ENCODE measurements at regions not wholly inside any gene's neighbourhood (a gene's known extent, or its start where the extent isn't known, plus 50 kb on each side); places are given as distances from the start of the nearest gene placed in this dataset.

DNA sequence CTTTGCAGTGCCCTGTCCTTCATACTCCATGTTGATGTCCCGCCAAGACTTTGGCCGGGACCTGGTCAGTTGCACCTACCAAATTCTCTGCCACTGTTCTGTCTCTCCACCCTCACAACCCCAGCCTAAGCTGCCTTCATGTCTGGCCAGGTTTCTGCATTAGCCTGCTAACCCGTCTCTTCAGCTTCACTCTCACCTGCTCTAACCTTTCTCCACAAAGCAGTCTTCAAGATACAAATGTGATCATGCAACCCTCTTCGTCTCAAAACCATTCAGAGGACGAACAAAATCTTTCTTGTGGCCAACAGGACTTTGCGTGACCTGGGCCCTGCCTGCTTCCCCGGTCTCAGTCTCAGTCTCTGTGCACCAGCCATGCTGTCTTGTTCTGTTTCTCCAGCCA is 148.2 kb downstream of the WSCD1 start:
- H3K27ac ChIP-seq (ENCODE audit: low read depth, low read length) = no peak overlapping the region
- H2AFZ ChIP-seq (ENCODE audit: low read length, unreplicated experiment) = no peak overlapping the region
- H3K36me3 ChIP-seq (ENCODE audit: insufficient read depth, low read length) = no peaks in the 10 kb centered on the region
- peaks cover 31% of the 10 kb centered on the region for H3K27me3 ChIP-seq (ENCODE audit: insufficient read depth, low read length)
- no peaks in the 10 kb centered on the region for H3K4me1 ChIP-seq (ENCODE audit: control insufficient read depth, insufficient read depth, low read length, unreplicated experiment)
- no peaks in the 10 kb centered on the region for H3K79me2 ChIP-seq (ENCODE audit: control insufficient read depth, insufficient read depth, low read length, unreplicated experiment)
- H3K4me3 ChIP-seq (ENCODE audit: low read depth, low read length) = no peak overlapping the region

DNA sequence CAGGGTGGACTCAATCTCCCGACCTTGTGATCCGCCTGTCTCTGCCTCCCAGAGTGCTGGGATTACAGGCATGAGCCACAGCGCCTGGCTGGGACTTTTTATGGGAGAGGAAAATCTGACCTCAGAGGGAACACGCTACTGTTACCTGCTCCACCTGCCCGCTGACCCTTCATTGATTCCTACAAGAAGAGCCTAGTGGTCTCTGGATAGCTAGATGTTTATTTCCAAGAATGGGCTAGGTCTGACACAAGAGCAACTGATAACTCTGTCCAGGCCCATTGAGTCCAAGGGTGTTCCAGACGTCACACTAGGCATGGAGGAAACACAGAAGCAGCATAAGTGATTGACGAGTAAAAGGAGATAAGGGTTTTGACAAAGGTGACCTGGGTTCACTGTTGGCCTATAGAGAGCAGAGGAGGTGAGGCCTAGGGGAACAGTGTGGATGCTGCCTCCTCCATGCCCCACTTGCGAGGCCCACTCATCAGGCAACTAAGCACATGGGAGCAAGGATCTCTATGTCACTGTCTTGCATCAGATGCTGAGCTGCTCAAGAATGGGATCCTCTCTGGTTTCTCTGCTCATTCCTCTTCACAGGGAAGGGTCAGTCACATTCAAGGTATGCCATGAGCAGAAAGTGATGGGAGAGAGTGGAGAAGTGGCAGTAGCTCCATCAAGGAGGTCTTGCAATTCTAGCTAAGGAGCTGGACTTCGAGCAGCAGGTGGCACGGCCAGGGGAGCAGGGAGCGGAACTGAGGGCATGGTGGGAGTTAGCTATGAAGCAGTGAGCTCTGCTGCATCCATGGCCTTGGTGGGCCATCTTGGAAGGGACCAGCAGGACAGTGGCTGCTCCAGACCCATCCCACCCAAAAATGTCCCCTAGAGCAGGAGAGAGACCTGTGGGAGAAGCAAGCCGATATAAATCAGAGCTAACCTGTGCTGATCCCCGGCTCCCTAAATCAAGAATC is 145.2 kb downstream of the WSCD1 start:
- Histone ChIP-seq H3K27ac (ENCODE audit: low read depth, low read length) (no peak overlapping the region), H3K4me3 (ENCODE audit: low read depth, low read length) (no peak overlapping the region), H2AFZ (ENCODE audit: low read length, unreplicated experiment) (no peak overlapping the region), H3K79me2 (ENCODE audit: control insufficient read depth, insufficient read depth, low read length, unreplicated experiment) (no peaks in the 10 kb centered on the region), H3K27me3 (ENCODE audit: insufficient read depth, low read length) (peaks cover 19% of the 10 kb centered on the region), H3K4me1 (ENCODE audit: control insufficient read depth, insufficient read depth, low read length, unreplicated experiment) (no peaks in the 10 kb centered on the region), H3K36me3 (ENCODE audit: insufficient read depth, low read length) (no peaks in the 10 kb centered on the region)

DNA sequence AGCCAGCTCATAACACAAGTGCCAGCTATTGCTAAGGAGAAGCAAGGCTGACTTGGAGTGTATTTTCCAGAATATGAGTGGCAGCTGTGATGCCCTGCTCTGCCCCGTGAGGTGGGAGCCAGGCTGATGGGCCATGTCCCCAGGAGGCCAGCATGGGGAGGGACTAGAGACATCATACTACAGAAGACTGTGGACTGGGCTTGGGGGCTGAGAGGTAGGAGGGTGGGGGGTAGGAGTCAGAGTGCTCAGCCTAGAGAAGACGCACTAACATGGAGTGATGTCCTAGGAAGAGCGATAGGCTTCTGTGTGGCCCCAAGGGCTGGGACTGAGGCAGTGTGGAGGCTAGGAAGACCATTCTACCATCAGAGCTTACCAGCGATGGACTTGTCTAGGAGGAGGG is 143.7 kb downstream of the WSCD1 start:
- peaks cover 17% of the 10 kb centered on the region for H3K27me3 ChIP-seq (ENCODE audit: insufficient read depth, low read length)
- no peak overlapping the region for H3K4me3 ChIP-seq (ENCODE audit: low read depth, low read length)
- H3K27ac ChIP-seq (ENCODE audit: low read depth, low read length) = no peak overlapping the region
- H3K4me1 ChIP-seq (ENCODE audit: control insufficient read depth, insufficient read depth, low read length, unreplicated experiment) = no peaks in the 10 kb centered on the region
- H3K36me3 ChIP-seq (ENCODE audit: insufficient read depth, low read length) = no peaks in the 10 kb centered on the region
- no peak overlapping the region for H2AFZ ChIP-seq (ENCODE audit: low read length, unreplicated experiment)
- H3K79me2 ChIP-seq (ENCODE audit: control insufficient read depth, insufficient read depth, low read length, unreplicated experiment) = no peaks in the 10 kb centered on the region

DNA sequence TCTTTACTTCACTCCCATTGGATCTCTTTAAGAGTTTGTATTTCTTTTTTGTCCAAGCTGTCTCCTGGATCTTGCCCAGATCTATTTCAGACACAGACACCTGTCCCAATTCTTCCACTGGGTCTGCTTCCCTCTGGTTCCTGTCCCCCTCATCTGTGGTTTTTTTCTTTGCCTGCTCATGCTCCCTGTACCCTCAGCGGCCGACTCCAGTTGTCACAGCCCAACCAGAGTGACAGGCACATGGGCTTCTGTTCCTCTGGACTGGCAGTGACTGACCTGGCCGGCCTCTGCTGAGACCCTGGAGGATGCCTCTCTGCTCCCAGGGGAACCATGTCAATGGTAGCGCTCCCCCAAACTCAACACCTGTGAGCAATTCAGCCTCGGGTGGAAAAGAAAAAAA is 142.6 kb downstream of the WSCD1 start:
- H3K4me3 ChIP-seq (ENCODE audit: low read depth, low read length) = no peak overlapping the region
- no peak overlapping the region for H3K27ac ChIP-seq (ENCODE audit: low read depth, low read length)
- H3K4me1 ChIP-seq (ENCODE audit: control insufficient read depth, insufficient read depth, low read length, unreplicated experiment) = no peaks in the 10 kb centered on the region
- H3K27me3 ChIP-seq (ENCODE audit: insufficient read depth, low read length) = 0 out of 2 replicates have a peak, but pooled peaks cover 9% of the 10 kb centered on the region
- no peak overlapping the region for H2AFZ ChIP-seq (ENCODE audit: low read length, unreplicated experiment)
- no peaks in the 10 kb centered on the region for H3K36me3 ChIP-seq (ENCODE audit: insufficient read depth, low read length)
- H3K79me2 ChIP-seq (ENCODE audit: control insufficient read depth, insufficient read depth, low read length, unreplicated experiment) = no peaks in the 10 kb centered on the region

DNA sequence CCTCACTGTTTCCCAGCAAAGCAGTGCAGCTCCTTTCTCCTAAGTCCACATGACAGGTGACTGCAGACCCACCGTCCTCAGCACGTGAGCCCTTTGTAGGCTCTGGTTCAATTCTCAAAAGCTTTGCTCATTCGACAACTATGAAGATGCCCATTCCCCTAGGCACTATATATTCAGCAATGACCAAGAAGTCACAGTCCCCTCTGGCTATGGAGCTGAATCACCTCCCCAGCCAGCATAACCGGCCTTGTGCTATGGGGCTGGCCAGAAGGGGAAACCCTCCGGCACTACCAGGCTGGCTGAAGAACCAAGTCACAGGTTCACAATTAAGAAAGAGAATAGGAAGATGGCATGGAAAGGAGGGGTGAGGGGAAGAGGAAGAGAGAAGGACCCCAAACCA is 139.7 kb downstream of the WSCD1 start:
- H3K4me1 ChIP-seq (ENCODE audit: control insufficient read depth, insufficient read depth, low read length, unreplicated experiment) = no peaks in the 10 kb centered on the region
- no peak overlapping the region for H3K4me3 ChIP-seq (ENCODE audit: low read depth, low read length)
- H2AFZ ChIP-seq (ENCODE audit: low read length, unreplicated experiment) = no peak overlapping the region
- no peaks in the 10 kb centered on the region for H3K79me2 ChIP-seq (ENCODE audit: control insufficient read depth, insufficient read depth, low read length, unreplicated experiment)
- H3K27me3 ChIP-seq (ENCODE audit: insufficient read depth, low read length) = 0 out of 2 replicates have a peak, but pooled peaks cover 9% of the 10 kb centered on the region
- no peaks in the 10 kb centered on the region for H3K36me3 ChIP-seq (ENCODE audit: insufficient read depth, low read length)
- no peak overlapping the region for H3K27ac ChIP-seq (ENCODE audit: low read depth, low read length)

DNA sequence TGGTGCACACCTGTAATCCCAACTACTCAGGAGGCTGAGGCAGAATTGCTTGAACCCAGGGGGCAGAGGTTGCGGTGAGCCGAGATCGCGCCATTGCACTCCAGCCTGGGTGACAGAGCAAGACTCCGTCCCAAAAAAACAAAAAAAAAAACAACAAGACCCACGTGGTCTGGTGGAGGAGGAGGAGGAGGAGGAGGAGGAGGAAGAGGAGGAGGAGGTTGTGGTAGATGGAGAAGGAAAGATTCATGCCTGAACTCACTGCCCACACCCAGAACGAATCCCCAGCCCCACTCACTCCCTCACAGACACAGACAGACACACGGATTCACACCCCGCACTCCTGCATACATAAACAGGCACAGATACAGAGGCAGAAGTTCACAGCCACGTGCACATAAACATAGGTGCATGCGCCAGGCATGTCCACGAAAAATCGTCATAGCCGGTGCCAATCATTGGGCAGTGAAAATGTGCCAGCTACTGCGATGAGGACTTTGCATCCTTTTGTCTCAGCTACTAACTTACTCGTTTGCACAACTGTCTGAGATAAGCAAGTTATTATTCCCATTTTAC is 138.5 kb downstream of the WSCD1 start:
- no peak overlapping the region for H3K27ac ChIP-seq (ENCODE audit: low read depth, low read length)
- no peak overlapping the region for H2AFZ ChIP-seq (ENCODE audit: low read length, unreplicated experiment)
- H3K36me3 ChIP-seq (ENCODE audit: insufficient read depth, low read length) = no peaks in the 10 kb centered on the region

DNA sequence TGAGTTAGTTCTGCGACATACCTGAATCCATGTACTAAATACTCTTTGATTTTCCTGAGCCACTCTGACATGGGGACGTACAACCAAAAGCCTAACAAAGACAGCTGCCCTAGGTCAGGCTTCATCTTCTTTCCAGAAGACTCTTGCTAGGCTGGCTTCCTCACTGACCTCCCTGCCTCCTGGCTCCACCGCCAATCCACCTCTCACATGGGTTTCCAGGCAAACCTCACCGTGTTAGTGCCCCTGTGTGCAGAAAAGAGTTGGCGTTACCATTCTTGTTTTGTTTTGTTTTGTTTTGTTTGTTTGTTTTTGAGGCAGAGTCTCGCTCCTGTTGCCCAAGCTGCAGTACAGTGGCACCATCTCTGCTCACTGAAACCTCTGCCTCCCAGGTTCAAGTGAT is 135.3 kb downstream of the WSCD1 start:
- Histone ChIP-seq H3K4me1 (ENCODE audit: control insufficient read depth, insufficient read depth, low read length, unreplicated experiment) (no peaks in the 10 kb centered on the region), H3K27me3 (ENCODE audit: insufficient read depth, low read length) (peaks cover under 1% of the 10 kb centered on the region; the same call in 1 of the 2 replicates), H2AFZ (ENCODE audit: low read length, unreplicated experiment) (no peak overlapping the region), H3K27ac (ENCODE audit: low read depth, low read length) (no peak overlapping the region), H3K36me3 (ENCODE audit: insufficient read depth, low read length) (no peaks in the 10 kb centered on the region), H3K4me3 (ENCODE audit: low read depth, low read length) (no peak overlapping the region), H3K79me2 (ENCODE audit: control insufficient read depth, insufficient read depth, low read length, unreplicated experiment) (no peaks in the 10 kb centered on the region)

More for the DNA sequence above, 138.5 kb downstream of the WSCD1 start:
- H3K79me2 ChIP-seq (ENCODE audit: control insufficient read depth, insufficient read depth, low read length, unreplicated experiment) = no peaks in the 10 kb centered on the region
- H3K4me3 ChIP-seq (ENCODE audit: low read depth, low read length) = no peak overlapping the region
- no peaks in the 10 kb centered on the region for H3K4me1 ChIP-seq (ENCODE audit: control insufficient read depth, insufficient read depth, low read length, unreplicated experiment)
- peaks cover 9% of the 10 kb centered on the region; the same call in 1 of the 2 replicates for H3K27me3 ChIP-seq (ENCODE audit: insufficient read depth, low read length)

DNA sequence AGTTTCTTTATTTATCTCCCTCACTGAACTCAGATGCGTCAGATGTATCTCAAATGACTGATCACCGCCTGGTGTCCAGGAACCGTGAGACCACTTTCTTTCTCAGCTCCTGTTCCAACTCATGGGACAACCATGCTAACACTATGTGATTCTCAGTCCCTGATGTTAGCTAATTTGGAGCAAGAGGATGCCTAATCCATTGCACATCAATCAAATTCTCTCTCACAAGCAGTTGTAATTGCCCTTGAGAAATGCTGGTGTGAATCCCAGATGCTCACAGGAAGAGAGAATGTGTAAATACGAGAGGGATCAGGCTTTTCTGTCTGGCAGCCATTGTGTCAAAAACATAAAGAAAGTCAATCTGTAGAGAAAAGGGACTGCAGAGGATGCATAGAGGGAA is 134.9 kb downstream of the WSCD1 start:
- Histone ChIP-seq H3K4me1 (ENCODE audit: control insufficient read depth, insufficient read depth, low read length, unreplicated experiment) (no peaks in the 10 kb centered on the region), H3K27ac (ENCODE audit: low read depth, low read length) (no peak overlapping the region), H3K27me3 (ENCODE audit: insufficient read depth, low read length) (no peaks in the 10 kb centered on the region; the same call in 1 of the 2 replicates), H2AFZ (ENCODE audit: low read length, unreplicated experiment) (no peak overlapping the region), H3K79me2 (ENCODE audit: control insufficient read depth, insufficient read depth, low read length, unreplicated experiment) (no peaks in the 10 kb centered on the region), H3K4me3 (ENCODE audit: low read depth, low read length) (no peak overlapping the region), H3K36me3 (ENCODE audit: insufficient read depth, low read length) (no peaks in the 10 kb centered on the region)

DNA sequence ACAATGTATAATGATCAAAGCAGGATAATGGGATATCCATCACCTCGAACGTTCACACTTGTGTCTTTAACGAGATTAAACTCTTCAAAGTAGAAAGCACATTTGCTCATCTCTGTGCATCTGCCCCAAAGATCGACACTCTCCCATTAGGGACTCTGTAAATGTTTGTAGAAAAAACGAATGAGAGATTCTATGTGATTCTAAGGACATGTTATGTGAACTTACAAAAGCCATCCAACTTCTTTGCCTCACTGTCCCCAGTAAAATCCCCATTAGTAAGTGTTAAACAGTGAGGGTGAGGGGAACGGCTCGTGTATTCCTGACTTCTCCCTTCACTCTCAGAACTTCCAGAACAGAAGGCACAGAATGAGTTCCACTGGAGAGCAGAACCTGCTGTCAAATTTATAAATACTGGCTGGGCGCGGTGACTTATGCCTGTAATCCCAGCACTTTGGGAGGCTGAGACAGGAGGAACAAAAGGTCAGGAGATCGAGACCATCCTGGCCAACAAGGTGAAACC is 134.1 kb downstream of the WSCD1 start:
- no peaks in the 10 kb centered on the region for H3K79me2 ChIP-seq (ENCODE audit: control insufficient read depth, insufficient read depth, low read length, unreplicated experiment)
- no peaks in the 10 kb centered on the region; the same call in 1 of the 2 replicates for H3K27me3 ChIP-seq (ENCODE audit: insufficient read depth, low read length)
- H3K4me1 ChIP-seq (ENCODE audit: control insufficient read depth, insufficient read depth, low read length, unreplicated experiment) = no peaks in the 10 kb centered on the region
- no peaks in the 10 kb centered on the region for H3K36me3 ChIP-seq (ENCODE audit: insufficient read depth, low read length)
- no peak overlapping the region for H2AFZ ChIP-seq (ENCODE audit: low read length, unreplicated experiment)
- no peak overlapping the region for H3K27ac ChIP-seq (ENCODE audit: low read depth, low read length)
- H3K4me3 ChIP-seq (ENCODE audit: low read depth, low read length) = no peak overlapping the region

DNA sequence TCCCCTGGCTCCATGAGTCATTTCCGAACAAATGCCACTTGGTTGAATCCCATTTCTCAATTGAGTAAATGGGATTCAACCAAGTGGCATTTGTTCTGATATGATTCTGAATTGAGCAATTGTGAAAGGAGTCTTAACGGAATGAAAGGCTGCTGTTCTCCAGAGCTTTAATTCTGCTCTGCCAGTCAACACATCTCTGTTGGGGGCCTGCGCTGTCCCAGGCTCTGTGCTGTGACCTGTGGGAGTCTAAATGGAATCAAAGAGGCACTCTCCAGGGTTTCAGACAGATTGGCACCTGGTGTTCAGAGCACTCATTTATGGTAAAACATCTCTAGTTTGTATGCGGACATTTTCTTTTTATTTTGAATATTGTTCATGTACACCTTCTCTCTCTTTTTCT is 126.2 kb downstream of the WSCD1 start:
- Histone ChIP-seq H3K27ac (ENCODE audit: low read depth, low read length) (no peak overlapping the region), H3K36me3 (ENCODE audit: insufficient read depth, low read length) (no peaks in the 10 kb centered on the region), H3K4me1 (ENCODE audit: control insufficient read depth, insufficient read depth, low read length, unreplicated experiment) (no peaks in the 10 kb centered on the region), H3K79me2 (ENCODE audit: control insufficient read depth, insufficient read depth, low read length, unreplicated experiment) (no peaks in the 10 kb centered on the region), H2AFZ (ENCODE audit: low read length, unreplicated experiment) (no peak overlapping the region), H3K4me3 (ENCODE audit: low read depth, low read length) (no peak overlapping the region), H3K27me3 (ENCODE audit: insufficient read depth, low read length) (peaks cover 6% of the 10 kb centered on the region; the same call in 1 of the 2 replicates)

Data from ACC112 (cell line).